Caco-2 (cell line): ENCODE measurements at regions not wholly inside any gene's neighbourhood (a gene's known extent, or its start where the extent isn't known, plus 50 kb on each side); places are given as distances from the start of the nearest gene placed in this dataset.
A peak's percentile ranks its signal among the peaks of the same experiment; 100 is the strongest.
"Not testable (repeated sequence)": the region's sequence is repeated elsewhere in the genome, so short reads cannot be mapped to it uniquely, and the experiment has no call there.

Experiments
- BruUV-seq: library from RNA; stranded (reverse); fragments of 400-500 nt; replicated peaks from 2 replicates; lab custom pipeline; 2021; lab: Mats Ljungman, UMichigan
- CTCF ChIA-PET: fragments of 300-600 bp; sonication (Branson Sonifier 250); formaldehyde crosslinking; loops from one replicate; lab custom pipeline; 2022; ENCODE audit warnings: antibody characterized with exemption; lab: Charles Lee
- POLR2A ChIA-PET: fragments of 300-600 bp; sonication (Branson Sonifier 250); formaldehyde crosslinking; loops from one replicate; lab custom pipeline; 2022; ENCODE audit warnings: antibody characterized with exemption; lab: Charles Lee
- DNase-seq, 2 experiments: peaks; one replicate each; pipeline versions ENCODE4 v3.0.0 to v3.0.0-alpha.2; 2020 to 2022
- H3K27me3 ChIP-seq: replicated peaks from 2 replicates; pipeline ENCODE4 v1.6.0; 2011; ENCODE audit warnings: low read length; ENCODE audit not compliant: control insufficient read depth, insufficient read depth
- H3K36me3 ChIP-seq: 2 replicates; pipeline ENCODE4 v1.5.1; 2011; ENCODE audit warnings: low read length; ENCODE audit not compliant: control insufficient read depth, insufficient read depth
- H3K4me1 ChIP-seq: fragments of 250-450 bp; sonication (Bioruptor Pico); 2 replicates; pipeline ENCODE4 v1.5.1; 2020; ENCODE audit warnings: mild to moderate bottlenecking
- H3K4me3 ChIP-seq: 2 replicates; pipeline ENCODE4 v1.5.1; 2011; ENCODE audit warnings: low read depth, mild to moderate bottlenecking, control low read depth, low read length
- H3K9me3 ChIP-seq: fragments of 250-450 bp; sonication (Bioruptor Pico); 2 replicates; pipeline ENCODE4 v1.5.1; 2020; ENCODE audit warnings: mild to moderate bottlenecking, moderate library complexity
- H3K27ac Mint-ChIP-seq: one replicate; pipeline ENCODE4 v1.8.0; 2022; ENCODE audit warnings: mixed read lengths; ENCODE audit not compliant: unreplicated experiment
- H3K27me3 Mint-ChIP-seq: one replicate; pipeline ENCODE4 v1.8.0; 2022; ENCODE audit warnings: mixed read lengths; ENCODE audit not compliant: insufficient read depth, unreplicated experiment
- H3K36me3 Mint-ChIP-seq: one replicate; pipeline ENCODE4 v1.8.0; 2022; ENCODE audit warnings: mild to moderate bottlenecking, mixed read lengths; ENCODE audit not compliant: insufficient read depth, unreplicated experiment
- H3K4me1 Mint-ChIP-seq: one replicate; pipeline ENCODE4 v1.8.0; 2022; ENCODE audit warnings: low read depth, mixed read lengths; ENCODE audit not compliant: unreplicated experiment
- H3K4me3 Mint-ChIP-seq: one replicate; pipeline ENCODE4 v1.8.0; 2022; ENCODE audit warnings: mild to moderate bottlenecking, moderate library complexity, mixed read lengths; ENCODE audit not compliant: unreplicated experiment
- H3K9me3 Mint-ChIP-seq: one replicate; pipeline ENCODE4 v1.8.0; 2022; ENCODE audit warnings: mixed read lengths; ENCODE audit not compliant: unreplicated experiment
- CTCF ChIP-seq, 2 experiments: fragments of 200-600 bp in 1 of 2; IDR thresholded peaks; 1 replicate in 1 of 2; 2 replicates in 1 of 2; pipeline versions ENCODE4 v1.5.1 to v1.8.0; 2011 to 2022; ENCODE audit warnings: antibody characterized with exemption in 1 of 2, control low read depth in 1 of 2, inconsistent platforms in 1 of 2, low read depth in 1 of 2, low read length in 1 of 2, mild to moderate bottlenecking in 1 of 2, moderate library complexity in 1 of 2; ENCODE audit not compliant: insufficient read depth in 1 of 2, severe bottlenecking in 1 of 2, unreplicated experiment in 1 of 2
- intact Hi-C: fragments of 100-400 bp; cut with micrococcal nuclease; formaldehyde crosslinking; loops from one replicate; pipeline ENCODE4 v1.10.0; 2022; ENCODE audit not compliant: unreplicated experiment

GRCh38 chr11:134943544-134943943, 531.5 kb upstream of the B3GAT1 start:
- no peak overlapping the region for H3K4me3 ChIP-seq
- H3K4me1 ChIP-seq, result no peaks in the 10 kb centered on the region
- Mint-ChIP-seq H3K27ac (no peak overlapping the region), H3K27me3 (no peaks in the 10 kb centered on the region), H3K4me1 (no peaks in the 10 kb centered on the region), H3K9me3 (no peaks in the 10 kb centered on the region), H3K4me3 (no peak overlapping the region), H3K36me3 (no peaks in the 10 kb centered on the region)
- no peaks in the 10 kb centered on the region for H3K27me3 ChIP-seq
- DNase-seq, result no peak
- H3K9me3 ChIP-seq, result no peaks in the 10 kb centered on the region
- ChIA-PET CTCF (no interaction called here), POLR2A (no interaction called here)
- no TSS peak for BruUV-seq
- H3K36me3 ChIP-seq, result no peaks in the 10 kb centered on the region
- TF ChIP-seq CTCF (IDR thresholded peaks at IDR 0.05; ENCODE audit: insufficient read depth in 1 of 2, low read depth in 1 of 2, low read length in 1 of 2, severe bottlenecking in 1 of 2, unreplicated experiment in 1 of 2), result no peak
- intact Hi-C loops, result loop anchor here (2.0 kb wide), 1 partner anchor 125 kb away; no protein-coding TSS in a partner anchor

- Histone ChIP-seq H3K27me3 (no peaks in the 10 kb centered on the region; the same call in 1 of the 2 replicates), H3K9me3 (no peaks in the 10 kb centered on the region), H3K4me3 (no peak overlapping the region), H3K4me1 (no peaks in the 10 kb centered on the region), H3K36me3 (no peaks in the 10 kb centered on the region)
- BruUV-seq, result no TSS peak
- Mint-ChIP-seq H3K9me3 (no peaks in the 10 kb centered on the region), H3K36me3 (no peaks in the 10 kb centered on the region), H3K4me1 (no peaks in the 10 kb centered on the region), H3K4me3 (no peak overlapping the region), H3K27me3 (no peaks in the 10 kb centered on the region), H3K27ac (no peak overlapping the region)
- CTCF ChIA-PET, result no interaction called here
- intact Hi-C loops, result loop anchor here (2.0 kb wide), 1 partner anchor 124 kb away; no protein-coding TSS in a partner anchor
- POLR2A ChIA-PET, result no interaction called here
- DNase-seq, result no peak
- TF ChIP-seq CTCF (IDR thresholded peaks at IDR 0.05; ENCODE audit: insufficient read depth in 1 of 2, low read depth in 1 of 2, low read length in 1 of 2, severe bottlenecking in 1 of 2, unreplicated experiment in 1 of 2), result no peak
Observed at GRCh38 chr11:134942681-134943080, 530.6 kb upstream of the B3GAT1 start.

GRCh38 chr11:134941936-134942600, 530.0 kb upstream of the B3GAT1 start:
- H3K9me3 ChIP-seq, H3K4me1 Mint-ChIP-seq, H3K27ac Mint-ChIP-seq, H3K27me3 ChIP-seq, BruUV-seq, DNase-seq, H3K27me3 Mint-ChIP-seq, H3K4me1 ChIP-seq, H3K4me3 Mint-ChIP-seq, H3K36me3 Mint-ChIP-seq, CTCF ChIA-PET, H3K9me3 Mint-ChIP-seq, H3K36me3 ChIP-seq, H3K4me3 ChIP-seq, POLR2A ChIA-PET: not testable (repeated sequence)
- intact Hi-C loops, result loop anchor here (2.0 kb wide), 1 partner anchor 123 kb away; no protein-coding TSS in a partner anchor
- peak in 1 of 2 experiments; percentile 21 for TF ChIP-seq CTCF (IDR thresholded peaks at IDR 0.05; ENCODE audit: insufficient read depth in 1 of 2, low read depth in 1 of 2, low read length in 1 of 2, severe bottlenecking in 1 of 2, unreplicated experiment in 1 of 2)
